GM21723 (cell line): ENCODE measurements at regions not wholly inside any gene's neighbourhood (a gene's known extent, or its start where the extent isn't known, plus 50 kb on each side); places are given as distances from the start of the nearest gene placed in this dataset.
"Not testable (repeated sequence)": the region's sequence is repeated elsewhere in the genome, so short reads cannot be mapped to it uniquely, and the experiment has no call there.

Source experiments
- ATAC-seq: cut with Tn5 transposase; IDR thresholded peaks from one replicate; pipeline ENCODE4 v1.9.1; 2021; ENCODE audit warnings: mild to moderate bottlenecking, moderate library complexity; ENCODE audit not compliant: unreplicated experiment

GRCh38 chr6:85111481-85112011, 338.3 kb upstream of the NT5E start:
- no peak for ATAC-seq

GRCh38 chr6:85110943-85111342, 338.9 kb upstream of the NT5E start:
- no peak for ATAC-seq

- no peak for ATAC-seq
Measured at GRCh38 chr6:85107701-85108100, 342.2 kb upstream of the NT5E start.

- ATAC-seq, result no peak
Measured at GRCh38 chr6:85096976-85097375, 332.6 kb upstream of the TBX18 start.

GRCh38 chr6:85092226-85092625, 327.8 kb upstream of the TBX18 start:
- no peak for ATAC-seq

GRCh38 chr6:85089255-85089654, 324.9 kb upstream of the TBX18 start:
- ATAC-seq, result no peak

- no peak for ATAC-seq
Measured at GRCh38 chr6:85085875-85086274, 321.5 kb upstream of the TBX18 start.

- ATAC-seq, result no peak
Measured at GRCh38 chr6:85081102-85081501, 316.7 kb upstream of the TBX18 start.

- no peak for ATAC-seq
Measured at GRCh38 chr6:85079761-85080160, 315.4 kb upstream of the TBX18 start.

- no peak for ATAC-seq
Measured at GRCh38 chr6:85078058-85078457, 313.7 kb upstream of the TBX18 start.

- no peak for ATAC-seq
Measured at GRCh38 chr6:85077098-85077497, 312.7 kb upstream of the TBX18 start.

- ATAC-seq, result not testable (repeated sequence)
Measured at GRCh38 chr6:85071845-85072244, 307.4 kb upstream of the TBX18 start.

- no peak for ATAC-seq
Measured at GRCh38 chr6:85069577-85069976, 305.2 kb upstream of the TBX18 start.

GRCh38 chr6:85068221-85068620, 303.8 kb upstream of the TBX18 start:
- no peak for ATAC-seq

- ATAC-seq, result no peak
Measured at GRCh38 chr6:85066266-85066665, 301.9 kb upstream of the TBX18 start.

GRCh38 chr6:85065831-85066230, 301.4 kb upstream of the TBX18 start:
- no peak for ATAC-seq

GRCh38 chr6:85063611-85064010, 299.2 kb upstream of the TBX18 start:
- no peak for ATAC-seq

GRCh38 chr6:85062884-85063283, 298.5 kb upstream of the TBX18 start:
- no peak for ATAC-seq

GRCh38 chr6:85058806-85059205, 294.4 kb upstream of the TBX18 start:
- no peak for ATAC-seq

- no peak for ATAC-seq
Measured at GRCh38 chr6:85050149-85050548, 285.8 kb upstream of the TBX18 start.

GRCh38 chr6:85049282-85049681, 284.9 kb upstream of the TBX18 start:
- ATAC-seq, result no peak

GRCh38 chr6:85047818-85048217, 283.4 kb upstream of the TBX18 start:
- ATAC-seq, result no peak

GRCh38 chr6:85045767-85046166, 281.4 kb upstream of the TBX18 start:
- not testable (repeated sequence) for ATAC-seq

GRCh38 chr6:85044361-85044760, 280.0 kb upstream of the TBX18 start:
- no peak for ATAC-seq
